ENCODE measurements at regions not wholly inside any gene's neighbourhood (a gene's known extent, or its start where the extent isn't known, plus 50 kb on each side); places are given as distances from the start of the nearest gene placed in this dataset.

GRCh38 chr12:83980398-83980797 is 932.2 kb downstream of the SLC6A15 start:
- TF ChIP-seq ZBTB8A (tag by site-specific recombination; IDR thresholded peaks at IDR 0.05): no peak
- no peak overlapping the region for H3K4me3 ChIP-seq (ENCODE audit: low read depth, low read length)
- ChIA-PET CTCF (no interaction called here), POLR2A (no interaction called here)
- H3K9me3 ChIP-seq (ENCODE audit: control insufficient read depth, insufficient read depth, low read depth, low read length): no peaks in the 10 kb centered on the region
- H3K36me3 ChIP-seq (ENCODE audit: control insufficient read depth in 2 of 2, insufficient read depth in 1 of 2, low read length in 2 of 2): no peaks in the 10 kb centered on the region
- no peak overlapping the region for H3K27ac ChIP-seq (ENCODE audit: extremely low read depth, low read depth, low read length)
- H3K4me1 ChIP-seq (ENCODE audit: control insufficient read depth, insufficient read depth, low read length): no peaks in the 10 kb centered on the region

GRCh38 chr12:83979785-83980184 is 932.8 kb downstream of the SLC6A15 start:
- Histone ChIP-seq H3K36me3 (ENCODE audit: control insufficient read depth in 2 of 2, insufficient read depth in 1 of 2, low read length in 2 of 2) (no peaks in the 10 kb centered on the region), H3K4me3 (ENCODE audit: low read depth, low read length) (no peak overlapping the region), H3K27ac (ENCODE audit: extremely low read depth, low read depth, low read length) (no peak overlapping the region), H3K4me1 (ENCODE audit: control insufficient read depth, insufficient read depth, low read length) (no peaks in the 10 kb centered on the region), H3K9me3 (ENCODE audit: control insufficient read depth, insufficient read depth, low read depth, low read length) (no peaks in the 10 kb centered on the region)
- CTCF ChIA-PET: no interaction called here
- TF ChIP-seq ZNF302 (tag by site-specific recombination; IDR thresholded peaks at IDR 0.05; ENCODE audit: low read depth) (no peak), ZNF138 (tag by site-specific recombination; IDR thresholded peaks at IDR 0.05; ENCODE audit: borderline replicate concordance) (no peak), ZNF645 (tag by site-specific recombination; IDR thresholded peaks at IDR 0.05) (no peak), ZNF610 (tag by site-specific recombination; IDR thresholded peaks at IDR 0.05; ENCODE audit: borderline replicate concordance) (no peak), ZNF704 (tag by site-specific recombination; IDR thresholded peaks at IDR 0.05) (no peak), ZNF398 (tag by site-specific recombination; IDR thresholded peaks at IDR 0.05) (no peak), ZNF280C (tag by site-specific recombination; IDR thresholded peaks at IDR 0.05) (no peak), ZNF169 (tag by site-specific recombination; IDR thresholded peaks at IDR 0.05) (no peak), GLIS2 (tag by site-specific recombination; IDR thresholded peaks at IDR 0.05) (no peak), ZNF324 (tag by site-specific recombination; IDR thresholded peaks at IDR 0.05) (no peak)
- TF ChIP-seq, protein P1, sequence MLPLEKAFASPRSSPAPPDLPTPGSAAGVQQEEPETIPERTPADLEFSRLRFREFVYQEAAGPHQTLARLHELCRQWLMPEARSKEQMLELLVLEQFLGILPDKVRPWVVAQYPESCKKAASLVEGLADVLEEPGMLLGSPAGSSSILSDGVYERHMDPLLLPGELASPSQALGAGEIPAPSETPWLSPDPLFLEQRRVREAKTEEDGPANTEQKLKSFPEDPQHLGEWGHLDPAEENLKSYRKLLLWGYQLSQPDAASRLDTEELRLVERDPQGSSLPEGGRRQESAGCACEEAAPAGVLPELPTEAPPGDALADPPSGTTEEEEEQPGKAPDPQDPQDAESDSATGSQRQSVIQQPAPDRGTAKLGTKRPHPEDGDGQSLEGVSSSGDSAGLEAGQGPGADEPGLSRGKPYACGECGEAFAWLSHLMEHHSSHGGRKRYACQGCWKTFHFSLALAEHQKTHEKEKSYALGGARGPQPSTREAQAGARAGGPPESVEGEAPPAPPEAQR (tag by site-specific recombination; IDR thresholded peaks at IDR 0.05): no peak
- POLR2A ChIA-PET: no interaction called here

- POLR2A ChIA-PET: no interaction called here
- Histone ChIP-seq H3K4me3 (ENCODE audit: low read depth, low read length) (no peak overlapping the region), H3K36me3 (ENCODE audit: control insufficient read depth in 2 of 2, insufficient read depth in 1 of 2, low read length in 2 of 2) (no peaks in the 10 kb centered on the region), H3K9me3 (ENCODE audit: control insufficient read depth, insufficient read depth, low read depth, low read length) (no peaks in the 10 kb centered on the region), H3K27ac (ENCODE audit: extremely low read depth, low read depth, low read length) (no peak overlapping the region), H3K4me1 (ENCODE audit: control insufficient read depth, insufficient read depth, low read length) (no peaks in the 10 kb centered on the region)
- CTCF ChIA-PET: no interaction called here
- TF ChIP-seq REPIN1 (tag by site-specific recombination; IDR thresholded peaks at IDR 0.05; ENCODE audit: low read depth) (no peak), ZNF658 (tag by site-specific recombination; IDR thresholded peaks at IDR 0.05) (no peak), ZNF423 (tag by site-specific recombination; IDR thresholded peaks at IDR 0.05) (no peak)
Observed at GRCh38 chr12:83971781-83972180, 940.8 kb downstream of the SLC6A15 start.
